ENCODE measurements at regions not wholly inside any gene's neighbourhood (a gene's known extent, or its start where the extent isn't known, plus 50 kb on each side); places are given as distances from the start of the nearest gene placed in this dataset.
"Not testable (repeated sequence)": the region's sequence is repeated elsewhere in the genome, so short reads cannot be mapped to it uniquely, and the experiment has no call there.

DNA sequence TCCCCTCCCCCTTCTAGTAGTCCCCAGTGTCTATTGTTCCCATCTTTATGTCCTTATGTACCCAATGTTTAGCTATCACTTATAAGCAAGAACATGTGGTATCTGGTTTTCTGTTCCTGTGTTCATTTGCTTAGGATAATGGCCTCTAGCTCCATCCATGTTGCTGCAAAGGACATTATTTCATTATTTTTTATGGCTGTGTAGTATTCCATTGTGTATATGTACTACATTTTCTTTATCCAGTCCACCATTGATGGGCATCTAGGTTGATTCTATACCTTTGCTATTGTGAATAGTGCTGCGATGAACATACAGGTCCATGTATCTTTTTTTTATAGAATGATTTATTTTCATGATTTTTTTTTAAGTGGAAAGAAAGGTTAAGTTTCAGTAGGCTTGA lies 135.6 kb upstream of the MED14 start:
- TF ChIP-seq PREB (CRISPR knock-in tag; IDR thresholded peaks at IDR 0.05; ENCODE audit: borderline replicate concordance); PRDM15 (CRISPR knock-in tag; IDR thresholded peaks at IDR 0.05); HMGXB4 (CRISPR knock-in tag; IDR thresholded peaks at IDR 0.05); SP1 (CRISPR knock-in tag; conservative IDR thresholded peaks at IDR 0.05); CTCF (IDR thresholded peaks at IDR 0.05); FOXJ3 (CRISPR knock-in tag; IDR thresholded peaks at IDR 0.05; ENCODE audit: borderline replicate concordance); SMAD4 (CRISPR knock-in tag; IDR thresholded peaks at IDR 0.05); OVOL2 (CRISPR knock-in tag; IDR thresholded peaks at IDR 0.05; ENCODE audit: borderline replicate concordance); PRRX2 (CRISPR knock-in tag; IDR thresholded peaks at IDR 0.05): not testable (repeated sequence)
- TF ChIP-seq, protein P1, sequence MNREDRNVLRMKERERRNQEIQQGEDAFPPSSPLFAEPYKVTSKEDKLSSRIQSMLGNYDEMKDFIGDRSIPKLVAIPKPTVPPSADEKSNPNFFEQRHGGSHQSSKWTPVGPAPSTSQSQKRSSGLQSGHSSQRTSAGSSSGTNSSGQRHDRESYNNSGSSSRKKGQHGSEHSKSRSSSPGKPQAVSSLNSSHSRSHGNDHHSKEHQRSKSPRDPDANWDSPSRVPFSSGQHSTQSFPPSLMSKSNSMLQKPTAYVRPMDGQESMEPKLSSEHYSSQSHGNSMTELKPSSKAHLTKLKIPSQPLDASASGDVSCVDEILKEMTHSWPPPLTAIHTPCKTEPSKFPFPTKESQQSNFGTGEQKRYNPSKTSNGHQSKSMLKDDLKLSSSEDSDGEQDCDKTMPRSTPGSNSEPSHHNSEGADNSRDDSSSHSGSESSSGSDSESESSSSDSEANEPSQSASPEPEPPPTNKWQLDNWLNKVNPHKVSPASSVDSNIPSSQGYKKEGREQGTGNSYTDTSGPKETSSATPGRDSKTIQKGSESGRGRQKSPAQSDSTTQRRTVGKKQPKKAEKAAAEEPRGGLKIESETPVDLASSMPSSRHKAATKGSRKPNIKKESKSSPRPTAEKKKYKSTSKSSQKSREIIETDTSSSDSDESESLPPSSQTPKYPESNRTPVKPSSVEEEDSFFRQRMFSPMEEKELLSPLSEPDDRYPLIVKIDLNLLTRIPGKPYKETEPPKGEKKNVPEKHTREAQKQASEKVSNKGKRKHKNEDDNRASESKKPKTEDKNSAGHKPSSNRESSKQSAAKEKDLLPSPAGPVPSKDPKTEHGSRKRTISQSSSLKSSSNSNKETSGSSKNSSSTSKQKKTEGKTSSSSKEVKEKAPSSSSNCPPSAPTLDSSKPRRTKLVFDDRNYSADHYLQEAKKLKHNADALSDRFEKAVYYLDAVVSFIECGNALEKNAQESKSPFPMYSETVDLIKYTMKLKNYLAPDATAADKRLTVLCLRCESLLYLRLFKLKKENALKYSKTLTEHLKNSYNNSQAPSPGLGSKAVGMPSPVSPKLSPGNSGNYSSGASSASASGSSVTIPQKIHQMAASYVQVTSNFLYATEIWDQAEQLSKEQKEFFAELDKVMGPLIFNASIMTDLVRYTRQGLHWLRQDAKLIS (CRISPR knock-in tag; IDR thresholded peaks at IDR 0.05; ENCODE audit: borderline replicate concordance): not testable (repeated sequence)
- TF ChIP-seq, protein P2, sequence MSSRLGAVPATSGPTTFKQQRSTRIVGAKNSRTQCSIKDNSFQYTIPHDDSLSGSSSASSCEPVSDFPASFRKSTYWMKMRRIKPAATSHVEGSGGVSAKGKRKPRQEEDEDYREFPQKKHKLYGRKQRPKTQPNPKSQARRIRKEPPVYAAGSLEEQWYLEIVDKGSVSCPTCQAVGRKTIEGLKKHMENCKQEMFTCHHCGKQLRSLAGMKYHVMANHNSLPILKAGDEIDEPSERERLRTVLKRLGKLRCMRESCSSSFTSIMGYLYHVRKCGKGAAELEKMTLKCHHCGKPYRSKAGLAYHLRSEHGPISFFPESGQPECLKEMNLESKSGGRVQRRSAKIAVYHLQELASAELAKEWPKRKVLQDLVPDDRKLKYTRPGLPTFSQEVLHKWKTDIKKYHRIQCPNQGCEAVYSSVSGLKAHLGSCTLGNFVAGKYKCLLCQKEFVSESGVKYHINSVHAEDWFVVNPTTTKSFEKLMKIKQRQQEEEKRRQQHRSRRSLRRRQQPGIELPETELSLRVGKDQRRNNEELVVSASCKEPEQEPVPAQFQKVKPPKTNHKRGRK (CRISPR knock-in tag; IDR thresholded peaks at IDR 0.05; ENCODE audit: borderline replicate concordance): not testable (repeated sequence)
